CD8-positive, alpha-beta memory T cell (primary cell): ENCODE measurements at regions not wholly inside any gene's neighbourhood (a gene's known extent, or its start where the extent isn't known, plus 50 kb on each side); places are given as distances from the start of the nearest gene placed in this dataset.

Source experiments
- CTCF ChIA-PET: fragments of 350-600 bp; sonication (Branson Sonifier 250); formaldehyde crosslinking; loops from one replicate; lab custom pipeline; 2021; ENCODE audit warnings: antibody characterized with exemption; lab: Charles Lee
- POLR2A ChIA-PET: fragments of 350-600 bp; sonication (Branson Sonifier 250); formaldehyde crosslinking; loops from one replicate; lab custom pipeline; 2021; ENCODE audit warnings: antibody characterized with exemption; lab: Charles Lee
- DNase-seq, 5 donors: peaks; one replicate each; pipeline versions ENCODE4 v3.0.0 to v3.0.0-alpha.2; 2020 to 2022; ENCODE audit warnings: mixed read lengths in 1 of 5
- H3K27ac ChIP-seq: one replicate; pipeline ENCODE4 v1.7.0; 2013; ENCODE audit warnings: low read depth, mild to moderate bottlenecking, low read length, moderate library complexity
- H3K27me3 ChIP-seq: 2 replicates; pipeline ENCODE4 v1.7.0; 2013; ENCODE audit warnings: low read length, mild to moderate bottlenecking; ENCODE audit not compliant: insufficient read depth, poor library complexity, severe bottlenecking
- H3K36me3 ChIP-seq: 2 replicates; pipeline ENCODE4 v1.7.0; 2013; ENCODE audit warnings: mild to moderate bottlenecking, low read length, moderate library complexity; ENCODE audit not compliant: insufficient read depth
- H3K4me1 ChIP-seq: 2 replicates; pipeline ENCODE4 v1.7.0; 2013; ENCODE audit warnings: mild to moderate bottlenecking, low read length, moderate library complexity; ENCODE audit not compliant: insufficient read depth
- H3K4me3 ChIP-seq: 2 replicates; pipeline ENCODE4 v1.7.0; 2013; ENCODE audit warnings: mild to moderate bottlenecking, low read length
- H3K9me3 ChIP-seq: 2 replicates; pipeline ENCODE4 v1.7.0; 2013; ENCODE audit warnings: mild to moderate bottlenecking, low read length
- H3K27ac Mint-ChIP-seq, 8 donors: one replicate each; pipeline ENCODE4 v1.8.0; 2020 to 2021; ENCODE audit warnings: mixed read lengths in 8 of 8, mild to moderate bottlenecking in 6 of 8, inconsistent platforms in 3 of 8, moderate library complexity in 3 of 8
- H3K27me3 Mint-ChIP-seq, 2 donors: one replicate each; pipeline ENCODE4 v1.8.0; 2020 to 2021; ENCODE audit warnings: mixed read lengths in 2 of 2, mild to moderate bottlenecking in 1 of 2, moderate library complexity in 1 of 2
- H3K36me3 Mint-ChIP-seq, 3 donors: one replicate each; pipeline ENCODE4 v1.8.0; 2020 to 2021; ENCODE audit warnings: mixed read lengths in 3 of 3, inconsistent platforms in 1 of 3, mild to moderate bottlenecking in 1 of 3
- H3K4me1 Mint-ChIP-seq, 3 donors: one replicate each; pipeline ENCODE4 v1.8.0; 2020 to 2021; ENCODE audit warnings: mixed read lengths in 3 of 3, inconsistent platforms in 1 of 3, mild to moderate bottlenecking in 1 of 3
- H3K4me3 Mint-ChIP-seq, 7 donors: one replicate each; pipeline ENCODE4 v1.8.0; 2020 to 2021; ENCODE audit warnings: mixed read lengths in 7 of 7, mild to moderate bottlenecking in 6 of 7, moderate library complexity in 4 of 7, inconsistent platforms in 2 of 7
- H3K9me3 Mint-ChIP-seq, 5 donors: one replicate each; pipeline ENCODE4 v1.8.0; 2020 to 2022; ENCODE audit warnings: mixed read lengths in 5 of 5, mild to moderate bottlenecking in 3 of 5, moderate library complexity in 2 of 5, inconsistent platforms in 1 of 5

- POLR2A ChIA-PET: no interaction called here
- no peaks in the 10 kb centered on the region for H3K9me3 ChIP-seq
- no peak overlapping the region for H3K27ac Mint-ChIP-seq
- peaks cover 5% of the 10 kb centered on the region in 2 donors for H3K27me3 Mint-ChIP-seq
- H3K36me3 ChIP-seq: no peaks in the 10 kb centered on the region
- H3K4me1 Mint-ChIP-seq: no peaks in the 10 kb centered on the region
- H3K4me1 ChIP-seq: no peaks in the 10 kb centered on the region
- H3K9me3 Mint-ChIP-seq: peaks cover 0 to 4% (median 3%) of the 10 kb centered on the region in 5 donors
- no peak overlapping the region for H3K4me3 Mint-ChIP-seq
- no peaks in the 10 kb centered on the region for H3K36me3 Mint-ChIP-seq
- no peak for DNase-seq
- no peak overlapping the region for H3K4me3 ChIP-seq
- no peaks in the 10 kb centered on the region for H3K27me3 ChIP-seq
- no peak overlapping the region for H3K27ac ChIP-seq
- CTCF ChIA-PET: no interaction called here
These were observed 280.3 kb upstream of the ATP5MC3 start for GRCh38 chr2:175461839-175462238.

DNA sequence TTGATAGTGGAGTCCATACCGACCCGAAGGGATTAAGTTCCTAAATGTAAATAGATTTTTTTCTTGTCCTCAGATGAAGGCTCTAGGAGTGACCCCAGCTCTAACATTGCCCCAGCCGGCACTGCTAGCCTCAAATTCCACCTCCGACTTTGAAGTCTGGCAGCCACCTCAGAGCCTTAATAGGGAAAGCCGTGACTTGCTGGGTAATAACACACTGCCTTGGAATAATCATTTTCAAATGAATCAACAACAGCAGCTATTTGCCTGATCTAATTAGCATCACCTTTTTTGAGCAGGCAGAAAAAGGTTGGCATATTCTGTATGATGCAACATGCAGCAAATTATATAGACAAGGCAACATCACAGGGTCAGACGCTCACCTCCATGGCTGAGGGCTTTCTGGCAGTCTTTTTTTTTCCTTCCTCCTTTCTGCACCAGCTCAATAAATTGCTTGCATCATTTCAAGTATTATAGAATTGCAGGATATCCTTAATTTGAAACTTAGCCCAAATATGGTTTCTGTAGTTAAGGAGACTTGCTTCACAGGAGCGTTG lies 276.5 kb upstream of the ATP5MC3 start:
- POLR2A ChIA-PET: no interaction called here
- Histone ChIP-seq H3K27ac (no peak overlapping the region), H3K27me3 (no peaks in the 10 kb centered on the region), H3K36me3 (no peaks in the 10 kb centered on the region), H3K9me3 (no peaks in the 10 kb centered on the region), H3K4me3 (no peak overlapping the region), H3K4me1 (no peaks in the 10 kb centered on the region)
- Mint-ChIP-seq H3K9me3 (peaks cover 0 to 5% (median 3%) of the 10 kb centered on the region in 5 donors), H3K27me3 (peaks cover 2 to 7% of the 10 kb centered on the region in 2 donors), H3K4me3 (no peak overlapping the region), H3K27ac (no peak overlapping the region), H3K36me3 (no peaks in the 10 kb centered on the region), H3K4me1 (no peaks in the 10 kb centered on the region)
- CTCF ChIA-PET: no interaction called here
- no peak for DNase-seq

DNA sequence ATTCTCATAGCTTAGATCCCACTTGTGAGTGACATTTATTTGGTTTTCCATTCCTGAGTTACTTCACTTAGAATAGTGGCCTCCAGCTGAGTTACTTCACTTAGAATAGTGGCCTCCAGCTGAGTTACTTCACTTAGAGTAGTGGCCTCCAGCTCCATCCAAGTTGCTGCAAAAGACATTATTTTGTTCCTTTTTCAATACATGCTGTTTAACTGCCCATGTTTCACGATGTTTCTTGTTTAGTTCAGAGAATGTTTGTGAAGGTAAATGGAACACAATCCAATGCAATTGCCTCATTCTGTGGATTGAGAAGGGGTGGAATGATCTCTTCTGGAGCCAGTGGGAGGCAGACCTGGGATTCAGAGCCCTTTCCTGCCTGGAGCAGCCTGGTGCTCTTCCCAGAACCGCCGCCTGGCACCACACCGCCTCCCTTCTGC lies 273.5 kb upstream of the ATP5MC3 start:
- POLR2A ChIA-PET: no interaction called here
- CTCF ChIA-PET: no interaction called here

DNA sequence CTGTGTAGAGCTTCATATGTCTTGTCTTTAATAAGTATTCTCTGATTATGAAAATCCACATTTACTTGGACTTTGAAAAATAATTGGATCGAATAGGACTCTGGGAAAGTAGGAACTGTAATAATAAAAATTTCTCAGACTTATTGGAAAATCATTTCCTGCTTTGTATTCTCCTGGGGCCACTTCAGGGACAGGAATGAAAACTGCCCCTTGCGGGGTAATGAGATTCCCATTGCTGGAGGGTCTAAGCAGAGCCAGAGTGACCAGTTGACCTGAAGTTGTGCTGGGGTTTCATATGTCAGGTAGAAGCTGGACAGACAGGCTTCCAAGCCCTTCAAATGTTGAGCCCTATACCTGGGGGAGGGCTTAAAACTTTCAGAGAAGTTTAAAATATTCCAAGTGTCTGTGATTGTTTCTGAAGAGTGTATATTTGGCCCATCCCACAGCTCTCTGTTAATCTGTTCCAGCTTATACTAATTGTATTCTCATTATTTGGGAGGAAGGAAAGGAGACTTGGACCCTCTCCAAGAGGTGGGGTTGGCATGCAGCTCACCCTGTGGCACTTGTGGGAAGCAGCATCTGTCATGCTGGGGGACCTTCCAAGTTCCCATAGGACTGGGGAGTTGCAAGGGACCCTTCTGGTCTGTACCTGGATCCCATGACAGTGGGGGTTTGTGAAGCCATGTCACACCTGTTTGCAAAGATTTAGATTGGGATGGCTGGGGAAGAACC lies 268.7 kb upstream of the ATP5MC3 start:
- Histone ChIP-seq H3K4me3 (no peak overlapping the region), H3K9me3 (no peaks in the 10 kb centered on the region), H3K27me3 (no peaks in the 10 kb centered on the region), H3K36me3 (no peaks in the 10 kb centered on the region), H3K4me1 (no peaks in the 10 kb centered on the region), H3K27ac (no peak overlapping the region)
- ChIA-PET CTCF (no interaction called here), POLR2A (no interaction called here)
- Mint-ChIP-seq H3K4me3 (no peak overlapping the region), H3K27me3 (peaks cover 0 to 5% of the 10 kb centered on the region in 2 donors), H3K27ac (no peak overlapping the region), H3K4me1 (no peaks in the 10 kb centered on the region), H3K9me3 (peaks cover 0 to 1% (median 0%) of the 10 kb centered on the region in 5 donors), H3K36me3 (no peaks in the 10 kb centered on the region)
- DNase-seq: no peak

More for the DNA sequence above, 273.5 kb upstream of the ATP5MC3 start:
- H3K27ac ChIP-seq: no peak overlapping the region
- no peaks in the 10 kb centered on the region for H3K4me1 Mint-ChIP-seq
- no peak for DNase-seq
- no peaks in the 10 kb centered on the region for H3K9me3 ChIP-seq
- no peaks in the 10 kb centered on the region for H3K36me3 ChIP-seq
- H3K9me3 Mint-ChIP-seq: peaks cover 0 to 5% (median 0%) of the 10 kb centered on the region in 5 donors
- H3K4me3 ChIP-seq: no peak overlapping the region
- H3K27me3 ChIP-seq: no peaks in the 10 kb centered on the region
- H3K27ac Mint-ChIP-seq: no peak overlapping the region
- H3K36me3 Mint-ChIP-seq: no peaks in the 10 kb centered on the region
- no peaks in the 10 kb centered on the region for H3K4me1 ChIP-seq
- H3K27me3 Mint-ChIP-seq: peaks cover 0 to 7% of the 10 kb centered on the region in 2 donors
- H3K4me3 Mint-ChIP-seq: no peak overlapping the region

DNA sequence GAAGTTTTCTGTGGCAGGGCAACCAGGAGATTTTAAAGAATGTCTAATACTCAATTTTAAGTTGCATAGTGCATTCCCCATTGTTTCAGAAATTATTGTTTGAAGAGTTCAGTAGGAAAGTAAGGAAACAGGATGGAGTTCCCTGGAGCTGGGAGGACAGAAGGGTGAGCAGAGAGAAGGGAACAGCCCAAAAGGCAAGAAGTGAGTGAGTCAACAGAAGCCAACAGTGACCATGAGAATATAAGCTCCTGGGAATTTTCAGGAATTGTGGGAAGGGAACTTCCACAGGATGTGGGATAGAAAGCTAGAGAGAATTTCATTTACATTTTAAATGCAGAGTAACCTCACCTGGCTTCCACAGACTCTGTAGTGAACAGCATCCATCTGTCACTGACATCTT lies 268.1 kb upstream of the ATP5MC3 start:
- Histone ChIP-seq H3K4me1 (no peaks in the 10 kb centered on the region), H3K27me3 (no peaks in the 10 kb centered on the region), H3K36me3 (no peaks in the 10 kb centered on the region), H3K9me3 (no peaks in the 10 kb centered on the region), H3K27ac (no peak overlapping the region), H3K4me3 (no peak overlapping the region)
- H3K4me1 Mint-ChIP-seq: no peaks in the 10 kb centered on the region
- POLR2A ChIA-PET: no interaction called here
- peaks cover 0 to 5% of the 10 kb centered on the region in 2 donors for H3K27me3 Mint-ChIP-seq
- no peak overlapping the region for H3K27ac Mint-ChIP-seq
- DNase-seq: no peak
- H3K9me3 Mint-ChIP-seq: no peaks in the 10 kb centered on the region
- CTCF ChIA-PET: no interaction called here
- H3K4me3 Mint-ChIP-seq: no peak overlapping the region
- no peaks in the 10 kb centered on the region for H3K36me3 Mint-ChIP-seq

- no peak for DNase-seq
- H3K4me1 ChIP-seq: no peaks in the 10 kb centered on the region
- no peaks in the 10 kb centered on the region for H3K27me3 ChIP-seq
- CTCF ChIA-PET: no interaction called here
- H3K27ac ChIP-seq: no peak overlapping the region
- no peak overlapping the region for H3K27ac Mint-ChIP-seq
- H3K4me1 Mint-ChIP-seq: no peaks in the 10 kb centered on the region
- H3K4me3 Mint-ChIP-seq: no peak overlapping the region
- peaks cover 0 to 5% of the 10 kb centered on the region in 2 donors for H3K27me3 Mint-ChIP-seq
- H3K4me3 ChIP-seq: no peak overlapping the region
- POLR2A ChIA-PET: no interaction called here
- no peaks in the 10 kb centered on the region for H3K9me3 Mint-ChIP-seq
- no peaks in the 10 kb centered on the region for H3K36me3 Mint-ChIP-seq
- H3K36me3 ChIP-seq: no peaks in the 10 kb centered on the region
- H3K9me3 ChIP-seq: no peaks in the 10 kb centered on the region
These were observed 264.7 kb upstream of the ATP5MC3 start for GRCh38 chr2:175446201-175446600.

GRCh38 chr2:175445281-175445680 lies 263.8 kb upstream of the ATP5MC3 start:
- ChIA-PET POLR2A (no interaction called here), CTCF (no interaction called here)
- H3K4me3 ChIP-seq: no peak overlapping the region
- no peak overlapping the region for H3K4me3 Mint-ChIP-seq
- no peaks in the 10 kb centered on the region for H3K9me3 Mint-ChIP-seq
- H3K36me3 Mint-ChIP-seq: no peaks in the 10 kb centered on the region
- no peaks in the 10 kb centered on the region for H3K9me3 ChIP-seq
- H3K27ac ChIP-seq: no peak overlapping the region
- no peak for DNase-seq
- H3K4me1 ChIP-seq: no peaks in the 10 kb centered on the region
- H3K27me3 ChIP-seq: no peaks in the 10 kb centered on the region
- H3K36me3 ChIP-seq: no peaks in the 10 kb centered on the region
- no peak overlapping the region for H3K27ac Mint-ChIP-seq
- peaks cover 0 to 5% of the 10 kb centered on the region in 2 donors for H3K27me3 Mint-ChIP-seq
- H3K4me1 Mint-ChIP-seq: no peaks in the 10 kb centered on the region

- CTCF ChIA-PET: no interaction called here
- POLR2A ChIA-PET: no interaction called here
- Mint-ChIP-seq H3K9me3 (peaks cover 0 to 1% (median 0%) of the 10 kb centered on the region in 5 donors), H3K27ac (no peak overlapping the region), H3K4me1 (no peaks in the 10 kb centered on the region), H3K4me3 (no peak overlapping the region), H3K27me3 (peaks cover 0 to 1% of the 10 kb centered on the region in 2 donors), H3K36me3 (no peaks in the 10 kb centered on the region)
- Histone ChIP-seq H3K4me1 (no peaks in the 10 kb centered on the region), H3K9me3 (no peaks in the 10 kb centered on the region), H3K27ac (no peak overlapping the region), H3K36me3 (no peaks in the 10 kb centered on the region), H3K4me3 (no peak overlapping the region), H3K27me3 (no peaks in the 10 kb centered on the region)
- no peak for DNase-seq
These were observed 260.9 kb upstream of the ATP5MC3 start for GRCh38 chr2:175442441-175442840.
